NCI-H2107 treated with DMSO at 0.1 percent for 48 hours (cell line): ENCODE measurements at regions not wholly inside any gene's neighbourhood (a gene's known extent, or its start where the extent isn't known, plus 50 kb on each side); places are given as distances from the start of the nearest gene placed in this dataset.
"Not testable (repeated sequence)": the region's sequence is repeated elsewhere in the genome, so short reads cannot be mapped to it uniquely, and the experiment has no call there.

ENCODE experiments used
- DNase-seq: peaks from one replicate; lab custom pipeline; 2025; ENCODE audit not compliant: unreplicated experiment; lab: John Stamatoyannopoulos, UW

DNA sequence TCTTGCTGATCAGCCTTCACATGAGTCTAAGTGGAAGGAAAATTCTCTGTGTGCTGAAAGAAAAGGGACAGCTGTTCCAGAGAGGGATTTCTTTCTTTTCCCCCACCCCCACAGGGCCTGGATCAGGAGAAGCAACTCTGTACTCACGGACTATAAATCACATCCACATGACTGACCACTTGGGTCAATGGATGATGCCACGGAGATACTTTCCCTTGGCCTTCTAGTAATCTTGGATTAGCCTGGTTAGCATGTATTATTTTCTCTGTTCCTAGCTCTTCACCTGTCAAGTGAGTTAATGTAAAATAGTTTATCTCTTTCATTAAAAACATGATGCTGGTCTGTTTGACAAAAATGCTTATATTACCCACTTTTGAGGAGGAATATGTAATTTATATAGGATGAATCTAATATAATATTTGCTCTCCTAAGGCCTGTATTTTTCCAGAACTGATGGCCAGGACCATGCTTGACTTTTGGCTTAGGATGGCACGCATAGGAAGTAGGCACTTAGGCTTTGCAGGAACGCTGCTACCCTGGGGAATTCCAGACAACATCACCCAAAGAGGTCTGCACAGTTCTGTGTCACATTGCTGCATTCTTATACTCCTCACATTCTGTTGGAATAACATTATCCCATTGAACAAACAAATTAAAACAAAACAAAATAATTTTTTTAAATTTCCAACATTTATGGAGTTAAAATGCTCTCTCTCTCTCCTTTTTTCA is 892.1 kb downstream of the TLE1 start:
- DNase-seq: no peak

DNA sequence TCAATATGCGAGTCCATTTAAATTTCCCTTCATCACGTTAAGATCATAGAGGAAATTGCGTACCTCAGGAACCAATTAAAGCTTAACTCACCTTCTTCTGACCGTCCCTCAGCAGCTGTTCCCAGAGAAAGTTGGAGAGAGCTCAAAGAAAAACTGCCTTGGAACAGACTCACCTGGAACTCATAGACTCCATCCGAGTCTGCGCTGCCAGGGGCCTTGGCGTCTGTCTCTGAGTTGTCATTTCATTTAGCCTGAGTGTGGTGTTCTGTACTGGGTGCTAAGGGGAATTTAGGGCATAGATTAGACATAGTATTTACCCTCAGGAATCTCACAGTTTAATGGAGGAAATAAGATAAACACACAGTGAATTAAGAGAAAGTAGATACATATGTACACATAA is 892.7 kb downstream of the TLE1 start:
- DNase-seq: no peak

DNA sequence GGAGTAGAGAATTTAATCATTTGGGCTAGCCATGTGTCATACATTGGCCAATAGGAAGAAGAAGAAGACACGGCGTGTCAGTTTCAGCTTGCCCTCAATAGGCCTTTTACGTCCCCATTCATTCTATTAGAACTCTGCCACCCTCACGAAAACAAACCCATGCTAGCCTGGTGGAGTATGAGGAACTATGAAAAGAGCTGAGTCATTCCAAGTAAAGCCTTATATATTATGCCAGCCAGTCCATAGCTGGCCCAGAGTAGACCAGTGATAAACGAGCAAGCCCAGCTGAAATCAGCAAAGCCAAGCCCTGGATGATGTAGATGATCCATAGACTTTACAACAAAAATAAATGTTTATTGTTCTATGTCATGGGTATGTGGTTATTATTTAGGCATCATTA is 895.1 kb downstream of the TLE1 start:
- no peak for DNase-seq

DNA sequence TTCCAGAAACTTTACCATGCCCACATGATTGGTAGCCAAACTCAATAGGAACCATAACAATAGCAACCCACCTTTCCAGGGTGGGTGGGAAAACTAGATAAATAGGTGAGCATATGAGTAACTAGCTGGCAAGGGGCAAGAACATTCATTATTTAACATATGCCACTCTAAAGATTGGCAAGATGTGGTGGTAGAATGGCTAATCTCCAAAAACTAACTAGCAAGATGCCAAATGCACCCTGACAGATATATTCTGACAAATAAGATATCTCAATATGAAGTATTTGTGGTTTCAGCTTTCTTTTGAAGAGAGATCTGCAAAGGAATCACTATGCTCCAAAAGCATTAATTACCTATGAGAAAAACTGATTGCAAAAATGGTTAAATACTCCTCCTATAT is 895.6 kb downstream of the TLE1 start:
- DNase-seq: no peak

DNA sequence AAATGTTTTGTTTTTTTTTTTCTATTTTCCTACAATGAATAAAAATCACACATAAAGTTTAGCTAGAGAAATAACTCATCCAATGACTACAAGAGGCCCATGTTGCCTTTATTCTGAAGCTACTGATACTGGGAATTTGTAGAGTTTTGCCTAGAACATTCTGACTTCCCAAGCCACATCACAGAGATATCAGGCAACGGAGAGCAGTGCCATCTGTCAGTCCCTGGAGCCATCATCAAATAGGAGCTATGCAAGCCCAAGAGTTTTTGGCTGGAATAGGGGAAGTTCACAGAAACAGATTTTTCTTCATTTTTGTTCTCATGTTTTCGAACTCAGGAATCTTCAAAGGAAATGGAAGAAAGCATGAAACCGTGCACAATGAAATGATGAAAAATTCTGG is 896.6 kb downstream of the TLE1 start:
- DNase-seq: no peak

DNA sequence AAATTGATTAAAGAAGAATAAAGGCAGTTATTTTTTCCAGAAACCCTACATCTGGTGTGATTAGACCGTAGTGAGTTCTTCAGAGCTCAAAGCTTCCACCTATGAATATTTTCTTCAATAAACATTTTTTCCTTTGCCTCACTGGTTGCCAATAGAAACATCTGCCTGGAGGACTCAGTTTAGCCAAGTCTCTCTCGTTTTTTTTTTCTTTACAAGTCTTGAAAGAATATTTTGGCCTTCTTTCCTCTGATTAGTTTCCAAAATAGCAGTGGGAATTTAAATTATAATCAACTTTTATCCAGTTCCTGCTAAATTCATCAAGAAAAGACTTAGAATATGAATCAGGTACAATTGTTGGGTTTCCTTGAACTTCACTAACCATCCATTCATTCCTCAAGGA is 897.5 kb downstream of the TLE1 start:
- no peak for DNase-seq

DNA sequence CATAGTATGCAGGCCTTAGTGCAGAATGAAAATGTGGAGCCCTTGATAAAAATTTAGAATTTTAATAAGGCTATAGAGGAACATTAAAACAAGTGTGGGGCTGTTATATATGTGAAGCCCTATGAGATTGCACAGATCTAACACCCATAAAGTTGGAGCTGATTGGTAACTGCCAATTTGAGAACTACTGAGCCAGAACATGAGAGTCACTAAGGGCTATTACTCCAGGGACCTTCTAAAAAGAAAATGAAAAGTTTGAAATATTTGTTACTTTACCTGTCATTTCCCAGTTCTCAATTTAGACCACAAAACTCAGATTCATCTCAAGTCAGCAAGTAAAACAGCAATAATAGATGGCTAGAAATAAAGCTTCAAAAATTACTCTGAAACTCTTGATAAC is 898.6 kb downstream of the TLE1 start:
- no peak for DNase-seq

DNA sequence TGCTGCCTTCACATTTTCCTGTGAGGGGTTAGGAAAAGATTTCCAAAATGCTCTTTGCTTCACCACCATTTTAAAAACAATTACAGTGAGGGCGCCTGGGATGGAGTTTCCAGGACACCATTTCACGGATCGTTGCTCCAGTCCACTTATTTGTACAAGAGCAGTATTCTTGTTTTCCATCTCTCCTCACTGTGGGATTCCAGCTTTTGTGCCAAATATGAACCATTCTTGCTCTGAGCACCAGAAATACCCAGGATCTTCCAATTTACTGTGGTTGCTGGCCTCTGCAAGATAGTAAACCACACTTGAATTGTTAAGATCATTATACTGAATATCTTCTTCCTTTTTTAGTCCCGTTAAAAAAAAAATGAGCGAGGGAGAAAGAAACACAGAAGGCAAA is 899.5 kb downstream of the TLE1 start:
- DNase-seq: no peak

DNA sequence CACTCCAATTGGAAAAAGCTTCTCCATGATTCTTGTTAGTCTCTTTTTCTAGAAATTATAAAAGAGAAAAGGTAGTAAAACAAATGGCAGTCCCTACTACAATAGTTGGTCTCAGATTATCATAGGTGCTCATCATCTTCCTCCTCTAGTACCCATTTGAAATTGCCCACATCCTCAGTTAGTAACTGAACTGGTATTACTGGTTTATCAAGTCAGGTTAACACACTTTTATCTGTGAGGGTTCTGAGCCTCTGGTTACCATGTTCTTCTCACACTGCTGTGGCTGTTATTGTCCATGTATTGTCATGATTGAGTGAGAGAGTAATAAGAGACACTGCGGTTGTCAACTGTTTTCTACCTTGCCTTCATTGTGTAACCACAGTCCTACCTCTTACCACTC is 901.7 kb downstream of the TLE1 start:
- DNase-seq: no peak

DNA sequence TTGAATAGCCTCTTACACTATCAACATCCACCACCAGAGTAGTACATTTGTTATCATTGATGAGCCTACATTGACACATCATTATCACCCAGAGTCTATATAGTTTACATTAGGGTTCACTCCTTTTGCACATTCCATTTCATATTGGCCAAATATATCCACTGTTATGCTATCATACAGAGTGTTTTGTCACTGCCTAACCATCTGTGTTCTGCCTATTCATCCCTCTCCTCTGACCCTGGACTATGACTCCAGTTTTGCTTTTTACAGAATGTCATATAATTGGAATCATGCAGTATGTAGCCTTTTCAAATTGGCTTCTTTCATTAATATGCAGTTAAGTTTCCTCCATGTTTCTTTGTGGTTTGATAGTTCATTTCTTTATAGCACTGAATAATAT is 904.7 kb downstream of the TLE1 start:
- DNase-seq: no peak

DNA sequence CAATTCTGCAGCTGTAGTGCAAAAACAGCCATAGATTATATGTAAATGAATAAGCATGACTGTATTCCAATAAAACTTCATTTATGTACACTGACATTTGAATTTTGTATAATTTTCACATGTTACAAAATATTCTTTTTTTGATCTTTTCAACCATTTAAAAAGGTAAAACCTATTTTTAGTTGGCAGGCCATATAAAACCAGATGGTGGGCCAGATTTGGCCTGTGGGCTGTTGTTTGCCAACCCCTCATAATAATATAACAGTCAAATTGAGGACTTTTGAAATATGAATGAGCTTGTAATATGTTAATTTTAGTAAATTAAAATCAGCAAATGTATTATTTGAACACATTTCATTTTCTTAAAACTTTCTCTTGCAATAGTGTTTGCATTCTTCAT is 913.4 kb downstream of the TLE1 start:
- no peak for DNase-seq

DNA sequence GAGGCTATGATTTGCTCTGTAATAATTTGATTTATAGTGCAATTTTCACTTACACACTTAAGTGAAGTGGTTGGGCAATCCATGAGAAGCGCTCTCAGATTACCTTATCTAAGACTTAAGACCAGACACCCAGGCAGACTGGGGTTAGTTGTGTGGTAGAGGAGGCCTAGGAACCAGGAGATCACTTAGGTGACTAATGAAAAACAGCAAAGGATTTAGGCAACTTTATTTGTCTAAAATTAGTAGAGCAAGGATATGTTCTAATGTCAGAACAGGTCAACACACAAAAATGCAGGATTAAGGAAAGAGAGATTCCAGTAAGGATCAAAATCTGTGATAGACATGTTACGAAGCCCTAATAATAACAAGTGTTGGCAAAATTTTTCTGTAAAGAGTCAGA is 913.8 kb downstream of the TLE1 start:
- DNase-seq: no peak

DNA sequence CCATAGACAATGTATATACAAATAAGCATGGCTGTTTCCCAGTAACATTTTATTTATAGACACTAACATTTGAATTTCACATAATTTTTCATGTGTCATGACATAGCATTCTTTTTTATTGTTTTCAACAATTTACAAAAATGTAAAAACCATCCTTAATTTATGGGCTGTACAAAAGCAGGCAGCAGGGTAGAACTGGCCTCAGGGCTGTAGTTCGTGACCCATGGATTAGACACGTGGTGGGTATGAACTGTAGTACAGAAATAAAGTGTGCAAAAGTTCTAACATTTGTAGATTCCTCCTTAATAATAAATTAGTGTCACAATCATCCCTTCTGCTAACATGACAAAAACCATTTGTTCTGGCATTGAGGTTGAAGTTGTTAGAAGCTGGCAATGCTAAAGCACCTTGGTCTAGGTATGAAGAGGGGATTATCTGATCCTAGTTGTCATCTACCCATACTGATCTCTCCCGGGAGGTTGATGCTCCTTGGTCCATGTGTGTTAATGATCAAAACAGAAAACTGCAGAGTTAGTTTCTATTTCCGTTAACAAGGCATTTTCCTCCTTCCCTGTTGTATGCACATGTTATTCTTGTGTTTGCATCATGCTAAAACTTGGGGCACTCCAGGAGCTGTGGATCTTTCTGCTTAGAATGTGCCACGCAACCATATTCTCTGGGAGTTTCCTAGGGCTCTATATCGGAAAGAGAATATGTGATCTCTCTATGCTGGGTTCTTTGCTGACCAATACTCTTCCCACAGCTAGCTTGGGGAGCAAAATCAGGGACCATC is 917.6 kb downstream of the TLE1 start:
- DNase-seq: no peak

DNA sequence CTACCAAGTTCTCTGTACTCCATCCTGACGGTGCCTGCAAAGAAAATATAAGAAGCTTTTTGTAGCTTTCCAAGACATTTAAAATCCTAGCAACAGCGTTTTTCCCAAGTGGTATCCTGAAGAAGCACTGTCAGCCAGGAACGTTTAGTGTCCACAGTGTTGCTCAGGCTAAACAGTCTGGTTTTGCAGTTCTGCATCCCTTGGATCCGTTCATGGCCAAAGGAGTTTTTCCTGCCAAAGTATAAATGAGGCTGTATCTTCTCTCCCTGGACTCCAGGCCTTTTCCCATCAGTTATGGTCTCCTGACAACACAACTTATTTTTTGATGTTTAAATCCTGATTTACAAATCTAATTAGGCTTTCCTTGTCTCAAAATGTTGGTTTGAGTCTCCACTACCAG is 925.8 kb downstream of the TLE1 start:
- DNase-seq: no peak

DNA sequence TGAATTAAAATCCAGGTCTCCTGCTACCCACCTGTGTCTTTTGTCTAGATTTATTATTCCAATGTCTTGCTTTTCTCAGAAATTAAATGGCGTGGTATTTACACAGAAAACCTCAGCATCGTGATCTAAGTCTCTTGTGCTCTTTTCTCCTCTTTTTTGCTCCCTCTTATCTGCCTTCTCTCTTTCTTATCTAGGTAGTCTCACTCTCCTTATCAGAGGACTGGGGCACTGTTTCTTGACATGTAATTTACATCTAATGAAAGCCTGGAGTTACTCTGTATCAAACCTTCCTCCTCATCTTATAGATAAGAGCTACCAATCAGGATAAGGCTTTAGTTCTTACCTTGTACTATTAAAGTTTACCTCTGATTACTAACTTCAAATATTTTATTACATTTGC is 933.8 kb downstream of the TLE1 start:
- no peak for DNase-seq

DNA sequence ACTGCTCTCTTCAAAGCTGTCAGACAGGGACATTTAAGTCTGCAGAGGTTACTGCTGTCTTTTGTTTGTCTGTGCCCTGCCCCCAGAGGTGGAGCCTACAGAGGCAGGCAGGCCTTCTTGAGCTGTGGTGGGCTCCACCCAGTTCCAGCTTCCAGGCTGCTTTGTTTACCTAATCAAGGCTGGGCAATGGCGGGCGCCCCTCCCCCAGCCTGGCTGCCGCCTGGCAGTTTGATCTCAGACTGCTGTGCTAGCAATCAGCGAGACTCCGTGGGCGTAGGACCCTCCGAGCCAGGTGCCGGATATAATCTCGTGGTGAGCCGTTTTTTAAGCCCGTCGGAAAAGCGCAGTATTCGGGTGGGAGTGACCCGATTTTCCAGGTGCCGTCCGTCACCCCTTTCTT is 942.3 kb downstream of the TLE1 start:
- DNase-seq: not testable (repeated sequence)

DNA sequence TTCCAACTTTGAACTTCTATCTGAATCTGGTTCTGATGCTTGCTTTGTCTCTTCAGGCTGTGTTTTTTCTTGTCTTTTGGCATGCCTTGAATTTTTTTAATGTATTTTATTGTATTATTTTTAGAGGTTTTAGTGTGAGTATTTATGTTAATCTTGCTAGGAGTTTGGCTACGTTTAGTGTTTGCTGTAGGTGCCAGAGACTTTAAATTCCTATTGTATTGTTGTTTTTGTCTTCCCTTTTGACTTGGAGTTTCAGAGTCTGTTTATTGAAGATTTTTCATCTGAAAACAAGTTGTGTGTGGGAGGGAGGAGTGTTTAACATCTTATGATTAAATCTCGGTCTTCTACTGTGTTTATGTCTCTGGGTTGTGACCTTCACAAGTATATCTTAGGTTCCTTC is 956.8 kb downstream of the TLE1 start:
- DNase-seq: no peak

DNA sequence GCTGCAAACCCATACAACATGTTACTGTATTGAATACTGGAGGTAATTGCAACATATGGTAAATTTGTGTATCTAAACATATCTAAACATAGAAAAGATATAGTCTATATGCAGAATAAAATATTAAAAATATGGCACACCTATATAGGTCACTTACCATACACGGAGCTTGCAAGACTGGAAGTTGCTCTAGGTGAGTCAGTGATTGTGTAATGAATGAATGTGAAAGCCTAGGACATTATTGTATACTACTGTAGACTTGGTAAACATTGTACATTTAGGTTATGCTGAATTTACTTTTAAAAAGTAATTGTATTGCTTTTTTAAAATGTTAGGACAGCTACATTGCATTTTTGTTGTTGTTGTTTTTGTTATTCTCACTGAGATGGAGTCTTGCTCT is 968.8 kb downstream of the TLE1 start:
- no peak for DNase-seq

DNA sequence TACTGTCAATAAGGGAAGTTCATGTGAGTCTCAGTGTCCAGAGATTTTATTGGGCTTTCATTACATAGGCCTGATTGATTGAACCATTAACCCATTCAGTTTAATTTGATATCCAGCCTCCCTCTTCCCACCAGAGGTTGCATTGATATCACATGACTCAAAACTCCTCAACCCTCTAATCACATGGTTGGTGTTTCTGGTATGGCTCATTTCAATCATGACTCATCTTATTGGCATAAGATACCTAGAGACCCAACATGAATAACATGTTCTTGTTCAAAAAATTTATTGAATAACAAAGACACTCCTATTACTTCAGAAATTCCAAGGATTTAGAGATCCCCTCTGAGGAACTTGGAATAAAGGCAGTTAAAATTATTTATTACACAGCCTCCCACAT is 982.2 kb downstream of the TLE1 start:
- no peak for DNase-seq

DNA sequence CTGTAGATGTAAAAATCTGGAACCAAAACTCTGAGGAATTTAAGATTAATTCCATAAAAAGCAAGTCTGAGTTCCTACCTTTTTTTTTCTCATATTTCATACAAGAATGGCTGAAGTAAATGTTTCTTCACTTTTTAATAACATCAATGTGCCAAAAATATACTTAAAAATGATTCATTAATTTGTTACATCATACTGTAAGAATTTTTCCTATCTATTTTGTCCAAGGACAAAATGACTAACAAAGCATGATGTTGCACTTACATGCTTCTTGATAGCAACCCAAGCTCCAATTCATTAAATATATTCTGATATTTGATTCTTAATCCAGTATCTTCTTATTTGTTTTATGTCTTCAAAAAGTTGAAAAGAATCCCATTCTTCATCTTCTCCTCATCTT is 988.3 kb downstream of the TLE1 start:
- no peak for DNase-seq

DNA sequence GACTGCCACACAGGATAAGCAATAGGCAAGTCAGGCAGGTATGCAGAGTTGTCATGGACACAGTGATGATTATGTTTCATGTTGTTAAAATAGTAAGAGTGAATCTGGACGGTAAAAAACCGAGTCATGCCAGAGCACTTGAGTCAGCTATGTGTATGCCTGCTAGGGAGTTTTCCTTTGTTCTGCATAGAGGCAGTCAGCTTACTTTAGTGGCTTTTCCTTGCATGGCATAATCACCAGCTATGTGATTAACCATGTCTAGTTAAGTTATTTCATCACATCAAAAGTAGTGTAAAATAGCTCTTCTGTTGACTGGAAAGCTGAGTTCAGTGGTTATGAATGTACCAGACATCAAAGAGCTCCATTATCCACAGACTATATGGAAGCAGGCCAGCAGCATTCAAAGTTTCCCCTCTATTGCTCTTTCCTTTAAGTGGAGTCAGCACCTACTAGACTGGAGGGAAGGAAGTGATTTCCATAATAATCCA is 989.8 kb downstream of the TLE1 start:
- no peak for DNase-seq

DNA sequence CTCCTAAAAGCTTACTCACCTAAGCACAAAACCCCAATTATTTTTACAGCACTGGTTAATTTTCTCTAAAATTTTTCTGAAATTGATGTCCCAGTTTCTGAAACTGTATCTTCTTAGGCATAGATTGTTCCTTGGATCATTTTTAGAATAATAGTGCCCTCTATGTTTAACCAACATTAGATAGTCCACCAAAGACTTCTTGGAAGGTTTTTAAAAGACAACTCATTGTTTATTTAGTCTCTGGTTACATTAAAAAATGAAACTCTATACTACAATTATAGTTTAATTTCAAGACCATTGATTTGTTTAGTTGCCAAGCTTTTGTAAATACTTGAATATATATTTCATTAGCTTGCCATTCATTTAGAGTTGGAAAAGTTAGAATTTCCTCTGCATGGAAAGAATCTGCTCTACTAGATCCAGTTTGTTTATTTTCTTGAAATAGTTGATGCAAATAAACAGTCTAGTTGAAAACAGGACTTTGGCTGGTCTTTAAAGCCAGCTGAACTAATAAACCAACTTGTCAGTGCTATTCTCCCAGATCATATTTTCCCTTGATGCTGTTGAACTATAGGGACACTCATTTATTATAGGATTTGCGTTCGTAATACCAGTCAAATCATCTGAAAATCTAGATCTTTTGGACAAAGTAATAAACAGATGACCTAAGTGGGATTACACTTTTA is 990.5 kb downstream of the TLE1 start:
- DNase-seq: no peak
